ENCODE measurements at regions not wholly inside any gene's neighbourhood (a gene's known extent, or its start where the extent isn't known, plus 50 kb on each side); places are given as distances from the start of the nearest gene placed in this dataset.

DNA sequence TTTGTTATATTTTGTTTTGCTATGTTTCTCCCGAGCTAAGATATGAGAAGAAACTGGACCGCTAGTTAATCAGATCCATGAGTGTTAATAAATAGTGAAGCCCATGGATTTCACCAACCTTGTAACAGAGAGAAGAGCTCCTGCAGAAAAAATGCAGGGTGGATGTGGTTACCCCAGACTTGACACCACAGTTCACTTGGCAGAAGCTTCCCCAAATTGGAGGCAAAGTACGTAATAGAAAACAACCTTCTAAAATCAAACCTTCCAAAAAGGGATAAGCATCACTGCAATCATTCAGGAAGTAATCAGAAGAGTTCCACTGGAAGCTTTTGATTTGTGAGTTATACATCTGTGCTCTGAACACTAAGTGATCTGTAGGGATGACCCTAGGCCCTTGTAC, 267.5 kb downstream of the ACTL7B start:
- Histone ChIP-seq H3K27me3 (replicated peaks in 1 of 4; ENCODE audit: control extremely low read depth in 1 of 4, control insufficient read depth in 3 of 4, insufficient read depth in 4 of 4, low read length in 3 of 4) (no peaks in the 10 kb centered on the region), H3K9me3 (ENCODE audit: control extremely low read depth in 1 of 3, control insufficient read depth in 2 of 3, insufficient read depth in 1 of 3, low read length in 2 of 3) (no peaks in the 10 kb centered on the region), H3K9ac (ENCODE audit: low read length) (no peak overlapping the region), H3K4me2 (replicated peaks; ENCODE audit: low read depth, low read length, poor library complexity, severe bottlenecking) (no peak overlapping the region), H3K27ac (ENCODE audit: low read length in 2 of 2) (no peak overlapping the region), H3K4me3 (ENCODE audit: control extremely low read depth in 1 of 5, extremely low read depth in 1 of 5, insufficient read depth in 1 of 5, low read depth in 2 of 5, low read length in 4 of 5) (no peak overlapping the region), H3K79me2 (ENCODE audit: control insufficient read depth, insufficient read depth, low read length) (no peaks in the 10 kb centered on the region), H4K20me1 (ENCODE audit: control insufficient read depth, insufficient read depth, low read length, poor library complexity, severe bottlenecking) (no peaks in the 10 kb centered on the region), H3K4me1 (ENCODE audit: control insufficient read depth in 2 of 2, insufficient read depth in 2 of 2, low read length in 2 of 2) (no peaks in the 10 kb centered on the region), H3K36me3 (replicated peaks in 1 of 2; ENCODE audit: control extremely low read depth in 1 of 2, control insufficient read depth in 1 of 2, extremely low read depth in 1 of 2, insufficient read depth in 2 of 2, low read length in 1 of 2) (no peaks in the 10 kb centered on the region), H2AFZ (ENCODE audit: insufficient read depth, low read depth, low read length, poor library complexity, severe bottlenecking) (no peak overlapping the region)
- ChIA-PET POLR2A (no interaction called here), CTCF (no interaction called here)
- ATAC-seq (ENCODE audit: low read depth) (no peak), DNase-seq (no peak)
- Mint-ChIP-seq H3K27ac (no peak overlapping the region), H3K4me3 (no peak overlapping the region), H3K4me1 (no peaks in the 10 kb centered on the region), H3K9me3 (ENCODE audit: insufficient read depth) (no peaks in the 10 kb centered on the region), H3K27me3 (no peaks in the 10 kb centered on the region)
- intact Hi-C loops (cut with micrococcal nuclease), result no loop called here
- TF ChIP-seq EZH2 (IDR thresholded peaks at IDR 0.05; ENCODE audit: borderline replicate concordance, insufficient read depth, low read depth, low read length, poor library complexity, severe bottlenecking), result no peak
- TF ChIP-seq, protein P1, sequence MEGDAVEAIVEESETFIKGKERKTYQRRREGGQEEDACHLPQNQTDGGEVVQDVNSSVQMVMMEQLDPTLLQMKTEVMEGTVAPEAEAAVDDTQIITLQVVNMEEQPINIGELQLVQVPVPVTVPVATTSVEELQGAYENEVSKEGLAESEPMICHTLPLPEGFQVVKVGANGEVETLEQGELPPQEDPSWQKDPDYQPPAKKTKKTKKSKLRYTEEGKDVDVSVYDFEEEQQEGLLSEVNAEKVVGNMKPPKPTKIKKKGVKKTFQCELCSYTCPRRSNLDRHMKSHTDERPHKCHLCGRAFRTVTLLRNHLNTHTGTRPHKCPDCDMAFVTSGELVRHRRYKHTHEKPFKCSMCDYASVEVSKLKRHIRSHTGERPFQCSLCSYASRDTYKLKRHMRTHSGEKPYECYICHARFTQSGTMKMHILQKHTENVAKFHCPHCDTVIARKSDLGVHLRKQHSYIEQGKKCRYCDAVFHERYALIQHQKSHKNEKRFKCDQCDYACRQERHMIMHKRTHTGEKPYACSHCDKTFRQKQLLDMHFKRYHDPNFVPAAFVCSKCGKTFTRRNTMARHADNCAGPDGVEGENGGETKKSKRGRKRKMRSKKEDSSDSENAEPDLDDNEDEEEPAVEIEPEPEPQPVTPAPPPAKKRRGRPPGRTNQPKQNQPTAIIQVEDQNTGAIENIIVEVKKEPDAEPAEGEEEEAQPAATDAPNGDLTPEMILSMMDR (IDR thresholded peaks at IDR 0.05), result no peak
- no CpG with 5 or more reads among the region's 3 CpGs for WGBS (ENCODE audit: insufficient coverage)

DNA sequence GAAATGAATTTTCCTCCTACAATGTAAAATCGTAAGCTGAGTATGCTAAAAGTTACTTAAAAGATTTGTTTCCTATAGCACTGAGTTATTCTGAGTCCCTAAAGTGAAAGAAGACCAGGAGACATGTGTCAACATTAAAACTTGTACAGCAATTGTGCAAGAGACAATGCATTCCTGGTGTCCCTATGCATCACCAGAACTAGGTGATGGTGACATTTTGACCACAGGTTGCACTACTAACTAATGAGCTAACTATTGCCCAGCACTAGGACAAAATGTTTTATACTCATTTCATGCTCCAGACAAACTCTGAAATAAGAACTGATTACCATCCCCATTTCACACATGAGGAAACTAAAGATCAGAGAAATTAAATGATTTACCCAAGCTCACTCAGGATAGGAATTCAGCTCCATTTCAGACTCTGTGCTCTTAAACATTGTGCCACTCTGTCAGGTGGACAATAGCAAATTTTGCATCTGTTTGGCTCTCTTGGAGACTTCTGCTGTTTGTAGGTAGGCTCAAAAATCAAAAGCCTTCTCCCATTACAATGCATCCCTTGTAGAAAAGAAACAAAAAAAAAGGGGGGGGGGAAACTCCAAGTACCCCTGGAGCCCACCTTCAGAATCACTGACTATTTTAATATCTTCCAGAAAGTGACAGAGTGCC, 269.2 kb downstream of the ACTL7B start:
- Histone ChIP-seq H3K36me3 (replicated peaks in 1 of 2; ENCODE audit: control extremely low read depth in 1 of 2, control insufficient read depth in 1 of 2, extremely low read depth in 1 of 2, insufficient read depth in 2 of 2, low read length in 1 of 2) (no peaks in the 10 kb centered on the region), H3K4me3 (ENCODE audit: control extremely low read depth in 1 of 5, extremely low read depth in 1 of 5, insufficient read depth in 1 of 5, low read depth in 2 of 5, low read length in 4 of 5) (no peak overlapping the region), H3K27me3 (replicated peaks in 1 of 4; ENCODE audit: control extremely low read depth in 1 of 4, control insufficient read depth in 3 of 4, insufficient read depth in 4 of 4, low read length in 3 of 4) (no peaks in the 10 kb centered on the region), H3K4me1 (ENCODE audit: control insufficient read depth in 2 of 2, insufficient read depth in 2 of 2, low read length in 2 of 2) (no peaks in the 10 kb centered on the region), H3K4me2 (replicated peaks; ENCODE audit: low read depth, low read length, poor library complexity, severe bottlenecking) (no peak overlapping the region), H3K79me2 (ENCODE audit: control insufficient read depth, insufficient read depth, low read length) (no peaks in the 10 kb centered on the region), H3K9ac (ENCODE audit: low read length) (no peak overlapping the region), H4K20me1 (ENCODE audit: control insufficient read depth, insufficient read depth, low read length, poor library complexity, severe bottlenecking) (no peaks in the 10 kb centered on the region), H3K9me3 (ENCODE audit: control extremely low read depth in 1 of 3, control insufficient read depth in 2 of 3, insufficient read depth in 1 of 3, low read length in 2 of 3) (no peaks in the 10 kb centered on the region), H3K27ac (ENCODE audit: low read length in 2 of 2) (no peak overlapping the region), H2AFZ (ENCODE audit: insufficient read depth, low read depth, low read length, poor library complexity, severe bottlenecking) (no peak overlapping the region)
- no peak overlapping the region for H3K4me3 Mint-ChIP-seq
- no peaks in the 10 kb centered on the region for H3K9me3 Mint-ChIP-seq (ENCODE audit: insufficient read depth)
- ChIA-PET CTCF (interaction anchor here (0.6 to 0.7 kb wide), 2 partner anchors 17 to 383 kb away, joined by 4 to 6 read pairs; no protein-coding TSS in a partner anchor), POLR2A (no interaction called here)
- peaks cover 4% of the 10 kb centered on the region for H3K27me3 Mint-ChIP-seq
- TF ChIP-seq EZH2 (IDR thresholded peaks at IDR 0.05; ENCODE audit: borderline replicate concordance, insufficient read depth, low read depth, low read length, poor library complexity, severe bottlenecking), result no peak
- TF ChIP-seq, protein P1 (IDR thresholded peaks at IDR 0.05), result no peak
- no peak overlapping the region for H3K27ac Mint-ChIP-seq
- no peaks in the 10 kb centered on the region for H3K4me1 Mint-ChIP-seq
- no peak for ATAC-seq (ENCODE audit: low read depth)
- intact Hi-C loops (cut with micrococcal nuclease), result no loop called here
- WGBS (ENCODE audit: insufficient coverage), result no CpG with 5 or more reads among the region's 1 CpG
- DNase-seq, result no peak

All from B cell (primary cell).